Activated B cell treated with CpG ODN at 0.5 μM for 24 hours (primary cell): ENCODE measurements at regions not wholly inside any gene's neighbourhood (a gene's known extent, or its start where the extent isn't known, plus 50 kb on each side); places are given as distances from the start of the nearest gene placed in this dataset.
"Not testable (repeated sequence)": the region's sequence is repeated elsewhere in the genome, so short reads cannot be mapped to it uniquely, and the experiment has no call there.

ENCODE experiments used
- ATAC-seq: fragments of 200-7000 bp; cut with Tn5 transposase; one replicate; pipeline ENCODE4 v1.10.0; 2021; ENCODE audit warnings: low read depth, mild to moderate bottlenecking, moderate library complexity
- CTCF ChIA-PET: fragments of 350-600 bp; sonication (Branson Sonifier 250); formaldehyde crosslinking; loops from one replicate; lab custom pipeline; 2021; ENCODE audit warnings: antibody characterized with exemption; lab: Charles Lee
- POLR2A ChIA-PET: fragments of 350-600 bp; sonication (Branson Sonifier 250); formaldehyde crosslinking; loops from one replicate; lab custom pipeline; 2021; ENCODE audit warnings: antibody characterized with exemption; lab: Charles Lee
- DNase-seq: peaks from one replicate; pipeline ENCODE4 v3.0.0; 2022
- H3K27ac Mint-ChIP-seq: one replicate; pipeline ENCODE4 v1.8.0; 2020; ENCODE audit warnings: mixed read lengths
- H3K27me3 Mint-ChIP-seq: one replicate; pipeline ENCODE4 v1.8.0; 2021; ENCODE audit warnings: mixed read lengths
- H3K36me3 Mint-ChIP-seq: one replicate; pipeline ENCODE4 v1.8.0; 2021; ENCODE audit warnings: low read depth, mixed read lengths
- H3K4me1 Mint-ChIP-seq: one replicate; pipeline ENCODE4 v1.8.0; 2021; ENCODE audit warnings: mixed read lengths
- H3K4me3 Mint-ChIP-seq: one replicate; pipeline ENCODE4 v1.8.0; 2020; ENCODE audit warnings: mild to moderate bottlenecking, mixed read lengths
- H3K9me3 Mint-ChIP-seq: one replicate; pipeline ENCODE4 v1.8.0; 2020; ENCODE audit warnings: mixed read lengths
- CTCF ChIP-seq: fragments of 200-600 bp; IDR thresholded peaks from one replicate; pipeline ENCODE4 v1.8.0; 2022; ENCODE audit warnings: antibody characterized with exemption, mild to moderate bottlenecking
- intact Hi-C: fragments of 100-400 bp; cut with micrococcal nuclease; formaldehyde crosslinking; loops from one replicate; pipeline ENCODE4 v1.15.1; 2024

GRCh38 chr18:78429127-78430108, 550.2 kb upstream of the SALL3 start:
- DNase-seq, result no peak
- ChIA-PET CTCF (no interaction called here), POLR2A (no interaction called here)
- Mint-ChIP-seq H3K36me3 (no peaks in the 10 kb centered on the region), H3K9me3 (peaks cover 4% of the 10 kb centered on the region), H3K4me1 (no peaks in the 10 kb centered on the region), H3K27ac (no peak overlapping the region), H3K27me3 (no peaks in the 10 kb centered on the region), H3K4me3 (no peak overlapping the region)
- intact Hi-C loops, result no loop called here
- no peak for ATAC-seq
- TF ChIP-seq CTCF, result no peak

- Mint-ChIP-seq H3K4me1 (no peaks in the 10 kb centered on the region), H3K9me3 (peaks cover 4% of the 10 kb centered on the region), H3K4me3 (no peak overlapping the region), H3K27me3 (no peaks in the 10 kb centered on the region), H3K27ac (no peak overlapping the region), H3K36me3 (no peaks in the 10 kb centered on the region)
- CTCF ChIA-PET, result no interaction called here
- POLR2A ChIA-PET, result no interaction called here
- no peak for ATAC-seq
- no peak for TF ChIP-seq CTCF
- intact Hi-C loops, result no loop called here
- DNase-seq, result no peak
These were observed 549.4 kb upstream of the SALL3 start for GRCh38 chr18:78430131-78430758.

GRCh38 chr18:78431606-78432005, 548.0 kb upstream of the SALL3 start:
- Mint-ChIP-seq H3K27me3 (no peaks in the 10 kb centered on the region), H3K4me1 (no peaks in the 10 kb centered on the region), H3K36me3 (no peaks in the 10 kb centered on the region), H3K27ac (no peak overlapping the region), H3K9me3 (peaks cover 4% of the 10 kb centered on the region), H3K4me3 (no peak overlapping the region)
- intact Hi-C loops, result no loop called here
- TF ChIP-seq CTCF, result no peak
- no peak for DNase-seq
- POLR2A ChIA-PET, result no interaction called here
- CTCF ChIA-PET, result no interaction called here
- no peak for ATAC-seq

GRCh38 chr18:78433562-78433961, 546.1 kb upstream of the SALL3 start:
- intact Hi-C loops, result no loop called here
- Mint-ChIP-seq H3K27me3 (no peaks in the 10 kb centered on the region), H3K9me3 (peaks cover 4% of the 10 kb centered on the region), H3K4me3 (no peak overlapping the region), H3K27ac (no peak overlapping the region), H3K4me1 (no peaks in the 10 kb centered on the region), H3K36me3 (no peaks in the 10 kb centered on the region)
- no peak for TF ChIP-seq CTCF
- DNase-seq (no peak), ATAC-seq (no peak)
- ChIA-PET CTCF (no interaction called here), POLR2A (no interaction called here)

- no peak overlapping the region for H3K4me3 Mint-ChIP-seq
- TF ChIP-seq CTCF, result no peak
- peaks cover 7% of the 10 kb centered on the region for H3K9me3 Mint-ChIP-seq
- H3K4me1 Mint-ChIP-seq, result no peaks in the 10 kb centered on the region
- no peaks in the 10 kb centered on the region for H3K36me3 Mint-ChIP-seq
- H3K27ac Mint-ChIP-seq, result no peak overlapping the region
- no peaks in the 10 kb centered on the region for H3K27me3 Mint-ChIP-seq
- intact Hi-C loops, result no loop called here
- ATAC-seq (no peak), DNase-seq (no peak)
- POLR2A ChIA-PET, result no interaction called here
- CTCF ChIA-PET, result no interaction called here
These were observed 543.5 kb upstream of the SALL3 start for GRCh38 chr18:78436110-78436509.

- H3K4me1 Mint-ChIP-seq, CTCF ChIA-PET, H3K36me3 Mint-ChIP-seq, H3K27ac Mint-ChIP-seq, H3K4me3 Mint-ChIP-seq, POLR2A ChIA-PET, H3K27me3 Mint-ChIP-seq, DNase-seq, ATAC-seq, intact Hi-C loops, H3K9me3 Mint-ChIP-seq: not testable (repeated sequence)
These were observed 541.4 kb upstream of the SALL3 start for GRCh38 chr18:78438235-78438634.
